Vagina (tissue), 2 donors: ENCODE measurements at regions not wholly inside any gene's neighbourhood (a gene's known extent, or its start where the extent isn't known, plus 50 kb on each side); places are given as distances from the start of the nearest gene placed in this dataset.
A peak's percentile ranks its signal among the peaks of the same experiment; 100 is the strongest.

Experiments used
- DNase-seq, 2 donors: peaks; one replicate each; pipeline ENCODE4 v3.0.0-alpha.2; 2017; ENCODE audit errors: extremely low spot score in 2 of 2
- H3K27ac ChIP-seq: fragments of 200-600 bp; sonication (generic); one replicate; pipeline ENCODE4 v1.5.1; 2019
- H3K27me3 ChIP-seq: fragments of 200-600 bp; sonication (generic); one replicate; pipeline ENCODE4 v1.5.1; 2019
- H3K36me3 ChIP-seq, 2 donors: fragments of 200-600 bp; sonication (generic); one replicate each; pipeline ENCODE4 v1.5.1; 2017 to 2019
- H3K4me1 ChIP-seq: fragments of 200-600 bp; sonication (generic); one replicate; pipeline ENCODE4 v1.5.1; 2019
- H3K4me3 ChIP-seq, 2 donors: fragments of 200-600 bp; sonication (generic); 1 replicate in 1 of 2; 2 replicates in 1 of 2; pipeline ENCODE4 v1.5.1; 2016 to 2019
- H3K9me3 ChIP-seq: fragments of 200-600 bp; sonication (generic); one replicate; pipeline ENCODE4 v1.5.1; 2019
- CTCF ChIP-seq, 3 experiments: fragments of 450-650 bp in 2 of 3; fragments of 200-600 bp in 1 of 3; sonication (generic) in 1 of 3; IDR thresholded peaks; one replicate each; pipeline ENCODE4 v1.5.1; 2017 to 2019; ENCODE audit warnings: antibody characterized with exemption in 3 of 3, mild to moderate bottlenecking in 2 of 3, moderate library complexity in 2 of 3
- POLR2A ChIP-seq, 2 donors: fragments of 450-650 bp; IDR thresholded peaks; one replicate each; pipeline ENCODE4 v1.6.1; 2017; ENCODE audit warnings: antibody characterized with exemption in 2 of 2, mild to moderate bottlenecking in 2 of 2, moderate library complexity in 2 of 2
- POLR2AphosphoS5 ChIP-seq, 2 donors: sonication (generic); formaldehyde crosslinking; IDR thresholded peaks; one replicate each; pipeline ENCODE4 v1.9.0; 2017; ENCODE audit warnings: antibody characterized with exemption in 2 of 2, mild to moderate bottlenecking in 2 of 2, low read depth in 1 of 2; ENCODE audit not compliant: insufficient read depth in 1 of 2
- intact Hi-C: fragments of 100-400 bp; cut with DNase I; formaldehyde crosslinking; loops from one replicate; pipeline ENCODE4 v1.15.1; 2023

DNA sequence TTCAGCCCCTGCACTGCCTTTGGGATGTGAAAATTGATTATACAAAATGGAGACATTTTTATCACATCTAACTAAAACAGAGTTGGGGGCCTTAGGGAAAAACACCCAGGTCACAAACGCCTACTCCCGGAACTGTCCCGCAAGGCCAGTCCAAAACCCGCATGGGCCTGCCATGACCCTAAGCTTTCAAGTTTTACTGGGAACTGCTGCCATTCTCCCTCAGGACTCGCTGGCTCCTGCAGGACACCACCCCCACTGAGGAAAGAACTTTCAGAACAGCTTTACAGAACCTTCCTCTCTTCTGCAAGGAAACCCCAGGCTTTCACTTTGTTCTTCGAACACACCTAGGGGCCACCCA is 320.4 kb upstream of the HS6ST1 start:
- Histone ChIP-seq H3K27ac (no peak overlapping the region), H3K9me3 (no peaks in the 10 kb centered on the region), H3K36me3 (no peaks in the 10 kb centered on the region), H3K4me3 (no peak overlapping the region), H3K4me1 (no peaks in the 10 kb centered on the region), H3K27me3 (no peaks in the 10 kb centered on the region)
- TF ChIP-seq POLR2A (IDR thresholded peaks at IDR 0.05) (no peak), POLR2AphosphoS5 (IDR thresholded peaks at IDR 0.05; ENCODE audit: insufficient read depth in 1 of 2, low read depth in 1 of 2) (no peak)
- DNase-seq, result peak in 1 of 2 donors; percentile 77
- intact Hi-C loops, result no loop called here

- no peaks in the 10 kb centered on the region for H3K36me3 ChIP-seq
- no peaks in the 10 kb centered on the region for H3K4me1 ChIP-seq
- H3K9me3 ChIP-seq, result no peaks in the 10 kb centered on the region
- H3K27ac ChIP-seq, result no peak overlapping the region
- intact Hi-C loops, result no loop called here
- no peak for TF ChIP-seq POLR2A (IDR thresholded peaks at IDR 0.05)
- TF ChIP-seq POLR2AphosphoS5 (IDR thresholded peaks at IDR 0.05; ENCODE audit: insufficient read depth in 1 of 2, low read depth in 1 of 2), result no peak
- TF ChIP-seq CTCF (IDR thresholded peaks at IDR 0.05), result no peak
- DNase-seq, result peak in 1 of 2 donors; percentile 67
- H3K27me3 ChIP-seq, result no peaks in the 10 kb centered on the region
- no peak overlapping the region for H3K4me3 ChIP-seq
Measured at GRCh38 chr2:128639693-128640092, 321.0 kb upstream of the HS6ST1 start.

- H3K4me3 ChIP-seq, result no peak overlapping the region
- H3K27me3 ChIP-seq, result no peaks in the 10 kb centered on the region
- H3K9me3 ChIP-seq, result no peaks in the 10 kb centered on the region
- DNase-seq, result peak; percentile 75 to 91
- TF ChIP-seq CTCF (IDR thresholded peaks at IDR 0.05) (no peak), POLR2A (IDR thresholded peaks at IDR 0.05) (no peak), POLR2AphosphoS5 (IDR thresholded peaks at IDR 0.05; ENCODE audit: insufficient read depth in 1 of 2, low read depth in 1 of 2) (no peak)
- intact Hi-C loops, result no loop called here
- H3K4me1 ChIP-seq, result no peaks in the 10 kb centered on the region
- H3K27ac ChIP-seq, result no peak overlapping the region
- H3K36me3 ChIP-seq, result no peaks in the 10 kb centered on the region
Measured at GRCh38 chr2:128640166-128640844, 321.6 kb upstream of the HS6ST1 start.

DNA sequence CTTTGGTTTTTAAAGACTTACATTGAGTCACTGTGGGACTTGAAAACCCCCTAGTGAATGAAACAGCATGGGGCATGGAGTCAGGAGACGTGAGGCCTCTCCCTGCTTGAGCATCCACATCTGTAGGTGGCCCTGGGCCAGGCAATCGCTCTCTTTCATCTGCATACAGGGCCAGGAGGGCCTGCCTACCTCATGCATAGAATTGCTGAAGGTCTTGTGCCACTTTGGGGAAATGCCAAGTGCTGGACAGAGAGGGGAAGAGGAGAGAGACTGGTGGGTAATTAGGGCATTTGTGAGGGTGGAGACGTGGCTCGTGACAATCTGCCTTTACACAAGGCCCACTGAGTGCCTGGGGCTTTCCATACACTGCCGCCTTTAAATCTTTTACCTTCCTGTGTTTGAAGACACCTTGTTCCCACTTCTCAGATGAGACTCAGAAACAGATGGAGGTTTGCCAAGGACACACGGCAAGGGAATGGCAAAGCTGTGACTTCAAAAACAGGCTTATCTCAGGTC is 322.2 kb upstream of the HS6ST1 start:
- Histone ChIP-seq H3K36me3 (no peaks in the 10 kb centered on the region), H3K9me3 (no peaks in the 10 kb centered on the region), H3K27me3 (no peaks in the 10 kb centered on the region), H3K4me1 (no peaks in the 10 kb centered on the region), H3K27ac (no peak overlapping the region), H3K4me3 (no peak overlapping the region)
- intact Hi-C loops, result no loop called here
- DNase-seq, result peak in 1 of 2 donors; percentile 60
- TF ChIP-seq POLR2AphosphoS5 (IDR thresholded peaks at IDR 0.05; ENCODE audit: insufficient read depth in 1 of 2, low read depth in 1 of 2), result no peak
- no peak for TF ChIP-seq POLR2A (IDR thresholded peaks at IDR 0.05)
- TF ChIP-seq CTCF (IDR thresholded peaks at IDR 0.05), result no peak

- Histone ChIP-seq H3K4me3 (no peak overlapping the region), H3K27ac (no peak overlapping the region), H3K9me3 (no peaks in the 10 kb centered on the region), H3K36me3 (no peaks in the 10 kb centered on the region), H3K4me1 (no peaks in the 10 kb centered on the region), H3K27me3 (no peaks in the 10 kb centered on the region)
- TF ChIP-seq POLR2A (IDR thresholded peaks at IDR 0.05) (no peak), CTCF (IDR thresholded peaks at IDR 0.05) (no peak), POLR2AphosphoS5 (IDR thresholded peaks at IDR 0.05; ENCODE audit: insufficient read depth in 1 of 2, low read depth in 1 of 2) (no peak)
- intact Hi-C loops, result no loop called here
- peak in 1 of 2 donors; percentile 78 for DNase-seq
Measured at GRCh38 chr2:128641421-128642080, 322.9 kb upstream of the HS6ST1 start.
